NCI-H345 (cell line): ENCODE measurements at regions not wholly inside any gene's neighbourhood (a gene's known extent, or its start where the extent isn't known, plus 50 kb on each side); places are given as distances from the start of the nearest gene placed in this dataset.
A peak's percentile ranks its signal among the peaks of the same experiment; 100 is the strongest.
"Not testable (repeated sequence)": the region's sequence is repeated elsewhere in the genome, so short reads cannot be mapped to it uniquely, and the experiment has no call there.

Source experiments
- DNase-seq: peaks from one replicate; lab custom pipeline; 2025; lab: John Stamatoyannopoulos, UW

GRCh38 chr13:102538938-102539337 lies 57.8 kb upstream of the TPP2 start:
- no peak for DNase-seq

- no peak for DNase-seq
Observed at GRCh38 chr13:102536695-102537485, 59.9 kb upstream of the TPP2 start.

GRCh38 chr13:102536196-102536595 lies 60.6 kb upstream of the TPP2 start:
- DNase-seq = no peak

- no peak for DNase-seq
Observed at GRCh38 chr13:102530751-102531150, 66.0 kb upstream of the TPP2 start.

- DNase-seq = not testable (repeated sequence)
Observed at GRCh38 chr13:102522251-102522650, 74.5 kb upstream of the TPP2 start.

- no peak for DNase-seq
Observed at GRCh38 chr13:102517959-102518358, 78.8 kb upstream of the TPP2 start.

- DNase-seq = no peak
Observed at GRCh38 chr13:102510072-102510471, 86.7 kb upstream of the TPP2 start.

GRCh38 chr13:102508411-102508810 lies 88.4 kb upstream of the TPP2 start:
- DNase-seq = no peak

- DNase-seq = peak; percentile 35
Observed at GRCh38 chr13:102504002-102504401, 92.8 kb upstream of the TPP2 start.

- DNase-seq = no peak
Observed at GRCh38 chr13:102495663-102496062, 93.8 kb upstream of the FGF14 start.

- DNase-seq = no peak
Observed at GRCh38 chr13:102487330-102487729, 85.5 kb upstream of the FGF14 start.

- DNase-seq = no peak
Observed at GRCh38 chr13:102484329-102484728, 82.5 kb upstream of the FGF14 start.

- peak; percentile 39 for DNase-seq
Observed at GRCh38 chr13:102472650-102473049, 70.8 kb upstream of the FGF14 start.

- no peak for DNase-seq
Observed at GRCh38 chr13:102470283-102470917, 68.6 kb upstream of the FGF14 start.

- no peak for DNase-seq
Observed at GRCh38 chr13:102466610-102467190, 64.9 kb upstream of the FGF14 start.

- no peak for DNase-seq
Observed at GRCh38 chr13:102462570-102462969, 60.7 kb upstream of the FGF14 start.

GRCh38 chr13:102461302-102461701 lies 59.5 kb upstream of the FGF14 start:
- no peak for DNase-seq

- DNase-seq = no peak
Observed at GRCh38 chr13:102460806-102461205, 59.0 kb upstream of the FGF14 start.

- DNase-seq = no peak
Observed at GRCh38 chr13:102452836-102453235, 51.0 kb upstream of the FGF14 start.
